ENCODE measurements at regions not wholly inside any gene's neighbourhood (a gene's known extent, or its start where the extent isn't known, plus 50 kb on each side); places are given as distances from the start of the nearest gene placed in this dataset.
A peak's percentile ranks its signal among the peaks of the same experiment; 100 is the strongest.

DNA sequence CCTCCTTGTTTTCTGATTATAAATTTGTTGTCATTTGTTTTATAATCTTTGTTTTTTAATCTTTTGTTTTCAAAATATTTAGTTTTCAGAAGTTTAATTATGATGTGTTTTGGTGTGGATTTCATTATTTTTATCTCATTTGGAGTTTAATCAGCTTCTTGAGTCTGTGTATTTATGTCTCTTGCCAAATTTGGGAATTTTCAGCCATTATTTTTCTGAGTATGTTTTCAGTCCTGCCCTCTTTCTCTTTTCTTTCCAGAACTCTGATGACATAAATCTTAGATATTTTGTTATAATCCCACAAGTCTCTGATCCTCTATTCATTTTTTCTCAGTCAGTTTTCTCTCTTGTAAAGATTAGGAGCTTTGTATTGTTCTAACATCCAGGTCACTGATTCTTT, 89.8 kb downstream of the RHOU start:
- H3K27me3 ChIP-seq (replicated peaks; ENCODE audit: control insufficient read depth, insufficient read depth, low read length), result peaks cover 12% of the 10 kb centered on the region
- H3K36me3 ChIP-seq (ENCODE audit: control insufficient read depth, insufficient read depth, low read length, severe bottlenecking), result no peaks in the 10 kb centered on the region
- H3K4me1 ChIP-seq (ENCODE audit: control insufficient read depth, insufficient read depth, low read length), result peaks cover 6% of the 10 kb centered on the region
- no peaks in the 10 kb centered on the region for H3K9me3 ChIP-seq (ENCODE audit: control insufficient read depth, low read length)
- no peak overlapping the region for H3K9ac ChIP-seq (ENCODE audit: low read length)
- no peak for DNase-seq (ENCODE audit: low read depth)
- H3K4me3 ChIP-seq (ENCODE audit: low read length), result no peak overlapping the region

DNA sequence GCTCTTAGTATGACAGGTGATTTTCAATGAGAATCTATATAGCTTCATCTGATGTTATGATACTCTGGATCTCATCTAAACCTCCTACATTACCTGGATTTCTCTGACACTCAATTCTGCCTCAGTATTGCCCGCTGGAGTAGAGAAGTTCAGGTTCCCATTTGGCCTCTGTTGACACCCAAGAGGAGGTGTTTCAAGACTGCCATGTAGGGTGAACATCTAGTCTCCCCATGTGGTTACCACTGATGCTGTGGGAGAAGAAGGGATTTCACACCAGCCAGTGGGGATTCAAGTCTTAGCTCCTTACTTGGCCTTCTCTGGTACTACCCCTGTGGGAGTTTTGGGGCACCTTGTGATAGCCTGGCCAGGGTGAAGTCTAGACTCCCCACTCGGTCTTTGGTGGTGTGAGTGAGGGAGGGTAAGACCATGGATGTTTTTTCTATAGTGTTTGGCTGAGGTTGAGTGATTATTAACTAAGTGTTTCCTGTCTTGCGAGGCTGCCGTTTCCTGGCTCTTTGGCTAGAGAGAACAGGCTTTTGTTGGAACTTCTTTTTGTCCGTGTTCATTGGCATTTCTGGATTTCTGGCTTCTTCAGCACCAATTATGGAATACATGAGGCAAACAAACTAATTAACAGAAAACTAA, 90.7 kb downstream of the RHOU start:
- Histone ChIP-seq H3K9ac (ENCODE audit: low read length) (no peak overlapping the region), H3K27me3 (replicated peaks; ENCODE audit: control insufficient read depth, insufficient read depth, low read length) (peaks cover 12% of the 10 kb centered on the region), H3K9me3 (ENCODE audit: control insufficient read depth, low read length) (no peaks in the 10 kb centered on the region), H3K4me3 (ENCODE audit: low read length) (no peak overlapping the region), H3K36me3 (ENCODE audit: control insufficient read depth, insufficient read depth, low read length, severe bottlenecking) (no peaks in the 10 kb centered on the region), H3K4me1 (ENCODE audit: control insufficient read depth, insufficient read depth, low read length) (peaks cover 6% of the 10 kb centered on the region)
- no peak for DNase-seq (ENCODE audit: low read depth)

DNA sequence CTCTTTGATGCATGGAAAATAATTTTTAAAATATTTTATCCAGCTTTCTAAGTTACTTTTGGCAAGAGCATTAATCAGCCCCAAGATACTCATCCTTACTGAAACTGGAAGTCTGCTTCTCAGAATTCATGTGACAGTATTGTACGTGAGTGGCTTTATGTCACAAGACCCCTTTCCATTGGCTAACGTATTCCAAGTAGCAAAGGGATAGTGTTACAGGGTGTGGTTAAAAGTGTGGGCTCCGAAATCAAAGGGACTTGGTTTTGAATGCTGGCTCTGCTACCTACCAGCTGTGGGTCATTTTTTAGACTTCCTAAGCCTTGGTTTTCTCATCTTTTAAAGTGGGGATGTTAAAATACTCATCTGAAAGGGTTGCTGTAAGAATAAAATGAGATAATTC, 91.7 kb downstream of the RHOU start:
- peaks cover 6% of the 10 kb centered on the region for H3K4me1 ChIP-seq (ENCODE audit: control insufficient read depth, insufficient read depth, low read length)
- DNase-seq (ENCODE audit: low read depth), result no peak
- H3K27me3 ChIP-seq (replicated peaks; ENCODE audit: control insufficient read depth, insufficient read depth, low read length), result peaks cover 12% of the 10 kb centered on the region
- H3K36me3 ChIP-seq (ENCODE audit: control insufficient read depth, insufficient read depth, low read length, severe bottlenecking), result no peaks in the 10 kb centered on the region
- no peak overlapping the region for H3K4me3 ChIP-seq (ENCODE audit: low read length)
- H3K9ac ChIP-seq (ENCODE audit: low read length), result no peak overlapping the region
- H3K9me3 ChIP-seq (ENCODE audit: control insufficient read depth, low read length), result no peaks in the 10 kb centered on the region

DNA sequence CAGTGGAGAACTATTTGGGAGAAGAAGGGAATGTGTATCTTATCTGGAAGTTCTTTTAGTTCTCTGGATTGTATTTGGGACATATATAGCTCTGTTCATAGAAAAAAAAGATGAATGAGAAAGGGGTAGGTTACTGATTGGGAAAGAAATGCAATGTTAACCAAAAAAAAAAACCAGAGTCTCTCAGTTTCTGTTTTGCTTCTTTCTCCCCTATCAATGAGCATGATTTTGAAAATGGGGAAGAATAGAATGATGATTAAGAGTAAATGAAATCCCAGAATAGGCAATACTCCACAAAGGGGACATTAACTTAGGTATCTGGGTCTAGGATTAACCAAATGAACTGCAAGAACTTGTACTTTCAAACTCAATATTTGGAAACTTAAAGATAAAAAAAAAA, 92.9 kb downstream of the RHOU start:
- peaks cover 16% of the 10 kb centered on the region for H3K27me3 ChIP-seq (replicated peaks; ENCODE audit: control insufficient read depth, insufficient read depth, low read length)
- no peaks in the 10 kb centered on the region for H3K9me3 ChIP-seq (ENCODE audit: control insufficient read depth, low read length)
- no peak for DNase-seq (ENCODE audit: low read depth)
- no peak overlapping the region for H3K9ac ChIP-seq (ENCODE audit: low read length)
- H3K36me3 ChIP-seq (ENCODE audit: control insufficient read depth, insufficient read depth, low read length, severe bottlenecking), result no peaks in the 10 kb centered on the region
- H3K4me3 ChIP-seq (ENCODE audit: low read length), result no peak overlapping the region
- peaks cover 6% of the 10 kb centered on the region for H3K4me1 ChIP-seq (ENCODE audit: control insufficient read depth, insufficient read depth, low read length)

DNA sequence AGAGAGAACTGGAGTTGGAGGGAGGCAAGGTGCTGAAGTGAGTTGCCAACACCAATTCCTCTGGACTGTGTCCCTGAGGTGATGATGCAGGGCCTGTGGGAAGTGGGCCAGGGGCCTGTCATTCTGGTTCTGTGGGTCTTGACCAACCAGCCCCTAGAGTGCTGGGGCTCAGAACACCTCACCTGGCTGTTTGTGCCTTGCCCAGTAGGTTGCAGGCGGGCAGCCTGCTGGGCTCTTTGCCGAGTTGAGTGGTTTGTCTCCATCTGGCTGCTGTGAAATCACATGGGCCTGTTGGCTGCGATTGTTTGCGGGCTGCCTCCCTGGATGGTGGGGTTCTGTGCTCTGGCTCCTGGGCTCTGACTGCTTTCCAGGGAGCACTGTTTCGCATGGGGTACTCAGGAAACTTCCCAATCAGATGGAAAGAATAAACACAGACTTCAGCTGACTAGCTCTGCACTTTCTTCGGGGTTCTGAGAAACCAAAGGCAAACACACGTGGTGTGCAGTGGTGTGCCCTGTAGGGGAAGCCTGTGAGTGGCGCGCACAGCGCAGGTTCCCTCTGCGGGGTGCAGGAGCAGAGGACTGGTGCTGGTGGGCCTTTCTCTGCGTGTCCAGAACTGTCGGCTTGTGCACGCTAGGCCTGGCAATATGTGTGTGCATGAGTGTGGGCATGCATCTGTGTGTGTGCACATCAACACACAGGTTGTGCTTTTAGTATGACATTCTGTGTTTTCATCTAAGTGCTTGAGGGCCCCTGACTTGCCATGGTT, 95.1 kb downstream of the RHOU start:
- no peak overlapping the region for H3K9ac ChIP-seq (ENCODE audit: low read length)
- H3K9me3 ChIP-seq (ENCODE audit: control insufficient read depth, low read length), result no peaks in the 10 kb centered on the region
- DNase-seq (ENCODE audit: low read depth), result no peak
- H3K27me3 ChIP-seq (replicated peaks; ENCODE audit: control insufficient read depth, insufficient read depth, low read length), result peaks cover 32% of the 10 kb centered on the region
- no peaks in the 10 kb centered on the region for H3K36me3 ChIP-seq (ENCODE audit: control insufficient read depth, insufficient read depth, low read length, severe bottlenecking)
- H3K4me3 ChIP-seq (ENCODE audit: low read length), result no peak overlapping the region
- peaks cover 14% of the 10 kb centered on the region for H3K4me1 ChIP-seq (ENCODE audit: control insufficient read depth, insufficient read depth, low read length)

DNA sequence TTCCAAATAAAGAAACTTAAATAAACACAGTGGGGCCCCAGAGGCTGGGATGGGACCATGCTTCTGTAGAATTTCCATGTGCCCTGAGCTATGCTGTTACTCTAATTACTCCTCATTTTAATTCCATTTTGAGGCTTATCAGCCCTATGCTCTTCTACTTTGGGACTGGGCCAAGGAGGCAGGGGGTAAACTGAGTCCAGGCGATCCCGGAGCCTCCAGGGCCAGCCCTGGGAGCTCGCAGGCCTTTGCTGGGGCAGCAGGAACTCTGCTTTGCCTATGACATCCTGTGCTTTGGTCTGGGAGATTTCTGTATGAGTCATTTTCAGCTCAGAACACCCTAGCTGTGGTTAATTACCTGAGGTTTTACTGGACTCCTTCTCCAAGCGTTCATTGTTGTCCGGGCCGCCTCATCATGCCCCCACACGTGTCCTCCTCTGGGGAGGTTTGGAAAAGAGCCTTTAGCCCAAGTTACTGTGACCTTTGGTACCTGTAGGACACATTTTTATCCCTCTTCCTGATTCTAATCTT, 95.7 kb downstream of the RHOU start:
- peaks cover 14% of the 10 kb centered on the region for H3K4me1 ChIP-seq (ENCODE audit: control insufficient read depth, insufficient read depth, low read length)
- peak; percentile 47 for DNase-seq (ENCODE audit: low read depth)
- H3K27me3 ChIP-seq (replicated peaks; ENCODE audit: control insufficient read depth, insufficient read depth, low read length), result peaks cover 28% of the 10 kb centered on the region
- no peak overlapping the region for H3K4me3 ChIP-seq (ENCODE audit: low read length)
- H3K9ac ChIP-seq (ENCODE audit: low read length), result no peak overlapping the region
- no peaks in the 10 kb centered on the region for H3K36me3 ChIP-seq (ENCODE audit: control insufficient read depth, insufficient read depth, low read length, severe bottlenecking)
- H3K9me3 ChIP-seq (ENCODE audit: control insufficient read depth, low read length), result no peaks in the 10 kb centered on the region

DNA sequence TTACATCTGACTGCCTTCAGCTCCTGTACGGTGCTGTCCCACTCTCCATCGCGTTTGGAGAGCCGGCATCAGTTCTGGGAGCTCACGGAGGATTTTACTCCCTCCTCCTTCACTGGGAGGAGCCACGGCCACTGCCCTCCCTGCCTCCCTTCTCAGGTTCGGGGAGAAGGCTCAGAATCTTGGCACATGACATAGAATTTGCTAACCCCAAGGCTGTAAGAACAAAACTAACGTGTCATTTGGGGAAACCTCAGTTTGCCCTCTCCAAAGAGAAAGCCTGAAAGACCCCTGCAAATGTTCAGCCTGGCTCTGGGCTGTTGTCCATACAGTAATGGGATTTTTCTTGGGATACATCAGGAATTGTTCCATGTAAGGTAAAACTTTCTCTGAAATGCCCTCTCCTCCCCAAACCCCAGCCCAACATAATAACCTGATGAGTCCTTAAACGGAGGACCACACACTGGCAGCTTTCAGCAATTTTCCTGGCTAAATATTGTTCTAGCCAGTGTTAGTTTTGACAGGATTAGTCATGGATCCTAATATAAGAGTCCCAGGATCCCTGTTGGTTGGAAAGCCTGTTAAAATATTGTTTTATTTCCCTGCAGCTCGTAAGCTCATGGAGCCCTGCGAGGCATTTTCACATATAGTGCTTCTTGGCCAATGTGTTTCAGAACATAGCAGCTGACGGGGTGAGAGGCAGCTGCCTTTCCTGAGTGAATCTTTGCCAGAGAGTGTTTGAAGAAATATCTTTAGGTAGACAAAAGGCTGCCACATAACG, 98.8 kb downstream of the RHOU start:
- DNase-seq (ENCODE audit: low read depth), result no peak
- Histone ChIP-seq H3K4me1 (ENCODE audit: control insufficient read depth, insufficient read depth, low read length) (peaks cover 25% of the 10 kb centered on the region), H3K9ac (ENCODE audit: low read length) (no peak overlapping the region)

DNA sequence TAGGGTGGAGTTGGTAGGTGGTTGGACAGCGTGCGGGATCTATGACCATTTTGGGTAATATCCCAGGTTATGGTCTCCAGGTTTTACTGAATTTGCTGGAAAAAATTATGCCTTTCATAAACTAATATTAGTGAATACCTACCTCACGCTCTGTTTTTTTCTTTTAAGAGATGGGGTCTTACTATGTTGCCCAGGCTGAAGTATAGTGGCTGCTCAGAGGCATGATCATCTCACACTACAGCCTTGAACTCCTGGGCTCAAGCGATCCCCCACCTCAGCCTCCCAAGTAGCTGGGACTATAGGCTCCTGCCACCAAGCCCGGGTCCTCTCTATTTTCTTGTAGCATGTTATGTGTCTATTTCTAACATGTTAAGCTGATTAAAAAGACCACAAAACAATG, 100.2 kb downstream of the RHOU start:
- no peak for DNase-seq (ENCODE audit: low read depth)
- Histone ChIP-seq H3K36me3 (ENCODE audit: control insufficient read depth, insufficient read depth, low read length, severe bottlenecking) (no peaks in the 10 kb centered on the region), H3K9ac (ENCODE audit: low read length) (no peak overlapping the region), H3K27me3 (replicated peaks; ENCODE audit: control insufficient read depth, insufficient read depth, low read length) (peaks cover 20% of the 10 kb centered on the region), H3K9me3 (ENCODE audit: control insufficient read depth, low read length) (no peaks in the 10 kb centered on the region), H3K4me1 (ENCODE audit: control insufficient read depth, insufficient read depth, low read length) (peaks cover 25% of the 10 kb centered on the region), H3K4me3 (ENCODE audit: low read length) (no peak overlapping the region)

More for the DNA sequence above, 98.8 kb downstream of the RHOU start:
- H3K4me3 ChIP-seq (ENCODE audit: low read length), result no peak overlapping the region
- H3K36me3 ChIP-seq (ENCODE audit: control insufficient read depth, insufficient read depth, low read length, severe bottlenecking), result no peaks in the 10 kb centered on the region
- H3K27me3 ChIP-seq (replicated peaks; ENCODE audit: control insufficient read depth, insufficient read depth, low read length), result peaks cover 20% of the 10 kb centered on the region
- no peaks in the 10 kb centered on the region for H3K9me3 ChIP-seq (ENCODE audit: control insufficient read depth, low read length)

DNA sequence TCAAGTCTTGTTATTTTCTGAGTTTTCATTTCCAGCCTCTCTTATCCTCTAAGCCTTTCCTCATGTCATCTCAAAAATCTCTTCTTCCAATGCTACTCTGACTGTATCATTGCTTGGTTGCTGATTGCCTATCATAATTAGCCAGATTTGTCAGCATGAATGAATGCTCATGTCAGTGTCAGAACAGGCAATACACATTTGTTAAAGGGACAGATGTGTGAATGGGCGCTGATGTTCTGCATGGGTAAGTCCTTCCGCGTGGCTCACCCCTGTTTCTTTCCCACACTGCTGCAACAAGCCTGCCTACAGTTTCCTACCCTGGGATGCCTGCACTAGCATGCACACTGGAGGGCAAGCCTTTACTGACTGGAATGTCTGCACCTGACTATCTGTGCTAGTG, 100.6 kb downstream of the RHOU start:
- Histone ChIP-seq H3K4me3 (ENCODE audit: low read length) (no peak overlapping the region), H3K27me3 (replicated peaks; ENCODE audit: control insufficient read depth, insufficient read depth, low read length) (peaks cover 20% of the 10 kb centered on the region), H3K9me3 (ENCODE audit: control insufficient read depth, low read length) (no peaks in the 10 kb centered on the region), H3K4me1 (ENCODE audit: control insufficient read depth, insufficient read depth, low read length) (peaks cover 25% of the 10 kb centered on the region), H3K36me3 (ENCODE audit: control insufficient read depth, insufficient read depth, low read length, severe bottlenecking) (no peaks in the 10 kb centered on the region), H3K9ac (ENCODE audit: low read length) (no peak overlapping the region)
- DNase-seq (ENCODE audit: low read depth), result no peak

DNA sequence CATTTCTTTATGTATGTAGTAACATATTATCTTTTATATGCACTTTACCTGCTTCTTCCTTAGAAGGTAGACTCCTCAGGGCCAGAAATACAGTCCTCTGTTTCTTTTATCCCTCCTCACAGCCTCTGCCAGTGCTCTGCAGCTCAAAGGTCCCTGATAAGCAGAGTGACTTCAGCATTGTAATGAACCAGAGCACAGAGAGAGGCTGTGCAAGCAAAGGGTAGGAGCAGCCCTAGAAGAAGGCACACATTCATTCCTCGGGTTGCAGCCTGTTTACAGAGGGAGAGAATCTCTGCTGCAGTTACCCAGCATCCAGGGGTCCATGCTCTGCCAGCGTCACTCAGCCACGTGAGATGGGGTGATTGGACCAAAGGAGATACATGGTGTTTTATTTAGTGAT, 101.1 kb downstream of the RHOU start:
- Histone ChIP-seq H3K27me3 (replicated peaks; ENCODE audit: control insufficient read depth, insufficient read depth, low read length) (peaks cover 20% of the 10 kb centered on the region), H3K9ac (ENCODE audit: low read length) (no peak overlapping the region), H3K36me3 (ENCODE audit: control insufficient read depth, insufficient read depth, low read length, severe bottlenecking) (no peaks in the 10 kb centered on the region), H3K4me3 (ENCODE audit: low read length) (no peak overlapping the region), H3K4me1 (ENCODE audit: control insufficient read depth, insufficient read depth, low read length) (peaks cover 25% of the 10 kb centered on the region), H3K9me3 (ENCODE audit: control insufficient read depth, low read length) (no peaks in the 10 kb centered on the region)
- DNase-seq (ENCODE audit: low read depth), result no peak

DNA sequence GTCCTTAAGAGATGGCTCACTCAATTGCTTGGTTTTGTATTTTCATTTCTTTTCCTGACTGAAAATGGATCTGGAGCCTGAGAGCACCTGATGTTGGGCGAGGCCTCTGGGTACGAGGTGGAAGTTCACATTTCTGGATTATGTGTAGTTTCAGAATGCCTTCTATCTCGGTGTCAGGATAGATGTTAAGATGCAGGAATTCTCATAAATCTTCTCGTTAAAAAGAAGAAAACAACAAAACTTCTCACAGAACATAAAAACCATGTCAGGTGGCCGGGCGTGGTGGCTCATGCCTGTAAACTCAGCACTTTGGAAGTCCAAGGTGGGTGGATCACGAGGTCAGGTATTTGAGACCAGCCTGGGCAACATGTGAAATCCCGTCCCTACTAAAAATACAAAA, 101.8 kb downstream of the RHOU start:
- Histone ChIP-seq H3K27me3 (replicated peaks; ENCODE audit: control insufficient read depth, insufficient read depth, low read length) (peaks cover 20% of the 10 kb centered on the region), H3K36me3 (ENCODE audit: control insufficient read depth, insufficient read depth, low read length, severe bottlenecking) (no peaks in the 10 kb centered on the region), H3K4me1 (ENCODE audit: control insufficient read depth, insufficient read depth, low read length) (peaks cover 25% of the 10 kb centered on the region), H3K9me3 (ENCODE audit: control insufficient read depth, low read length) (no peaks in the 10 kb centered on the region), H3K9ac (ENCODE audit: low read length) (no peak overlapping the region), H3K4me3 (ENCODE audit: low read length) (no peak overlapping the region)
- DNase-seq (ENCODE audit: low read depth), result no peak
